ENCODE measurements at regions not wholly inside any gene's neighbourhood (a gene's known extent, or its start where the extent isn't known, plus 50 kb on each side); places are given as distances from the start of the nearest gene placed in this dataset.

DNA sequence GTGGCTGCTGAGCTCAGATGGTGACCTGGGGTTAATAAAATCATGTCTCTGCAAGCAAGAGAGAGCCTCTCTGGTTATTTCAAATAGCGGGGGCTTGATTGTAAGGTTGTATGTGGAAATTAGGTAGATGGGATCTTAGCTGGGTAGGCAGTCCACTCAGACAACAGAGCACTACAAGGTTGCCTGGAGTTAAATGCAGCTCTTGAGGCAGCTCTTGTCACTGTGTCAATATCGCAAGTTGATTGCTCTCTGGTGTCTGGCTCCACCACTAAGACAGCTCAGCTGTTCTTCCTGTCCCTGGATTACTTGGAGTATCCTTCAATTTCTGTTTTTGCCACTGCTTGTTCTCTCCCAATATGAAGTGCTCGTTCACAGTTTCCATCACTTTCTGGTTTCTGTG lies 93.8 kb downstream of the C21orf91 start:
- Histone ChIP-seq H3K27ac (ENCODE audit: low read depth, low read length) (no peak overlapping the region), H3K9me3 (ENCODE audit: control insufficient read depth, low read length) (peaks cover 12% of the 10 kb centered on the region), H3K4me1 (ENCODE audit: control insufficient read depth, insufficient read depth, low read length) (no peaks in the 10 kb centered on the region), H3K9ac (ENCODE audit: extremely low read depth, low read length, poor library complexity, severe bottlenecking) (no peak overlapping the region), H3K36me3 (ENCODE audit: control insufficient read depth, insufficient read depth, low read length) (no peaks in the 10 kb centered on the region), H3K27me3 (ENCODE audit: control insufficient read depth, insufficient read depth, low read length, poor library complexity, severe bottlenecking) (no peaks in the 10 kb centered on the region), H3K4me3 (ENCODE audit: low read length) (no peak overlapping the region)
- 68 to 75% methylated on average over 2 to 3 of the region's 3 CpGs for WGBS, 2 experiments (ENCODE audit: insufficient coverage in 1 of 2, insufficient read length in 1 of 2)
- Mint-ChIP-seq H3K36me3 (ENCODE audit: low read depth) (peaks cover 6% of the 10 kb centered on the region), H3K27ac (no peak overlapping the region), H3K27me3 (ENCODE audit: insufficient read depth) (no peaks in the 10 kb centered on the region), H3K4me1 (peaks cover 2% of the 10 kb centered on the region), H3K4me3 (no peak overlapping the region), H3K9me3 (peaks cover 23% of the 10 kb centered on the region)
- no peak for DNase-seq
- TF ChIP-seq, protein P1, sequence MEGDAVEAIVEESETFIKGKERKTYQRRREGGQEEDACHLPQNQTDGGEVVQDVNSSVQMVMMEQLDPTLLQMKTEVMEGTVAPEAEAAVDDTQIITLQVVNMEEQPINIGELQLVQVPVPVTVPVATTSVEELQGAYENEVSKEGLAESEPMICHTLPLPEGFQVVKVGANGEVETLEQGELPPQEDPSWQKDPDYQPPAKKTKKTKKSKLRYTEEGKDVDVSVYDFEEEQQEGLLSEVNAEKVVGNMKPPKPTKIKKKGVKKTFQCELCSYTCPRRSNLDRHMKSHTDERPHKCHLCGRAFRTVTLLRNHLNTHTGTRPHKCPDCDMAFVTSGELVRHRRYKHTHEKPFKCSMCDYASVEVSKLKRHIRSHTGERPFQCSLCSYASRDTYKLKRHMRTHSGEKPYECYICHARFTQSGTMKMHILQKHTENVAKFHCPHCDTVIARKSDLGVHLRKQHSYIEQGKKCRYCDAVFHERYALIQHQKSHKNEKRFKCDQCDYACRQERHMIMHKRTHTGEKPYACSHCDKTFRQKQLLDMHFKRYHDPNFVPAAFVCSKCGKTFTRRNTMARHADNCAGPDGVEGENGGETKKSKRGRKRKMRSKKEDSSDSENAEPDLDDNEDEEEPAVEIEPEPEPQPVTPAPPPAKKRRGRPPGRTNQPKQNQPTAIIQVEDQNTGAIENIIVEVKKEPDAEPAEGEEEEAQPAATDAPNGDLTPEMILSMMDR (conservative IDR thresholded peaks at IDR 0.05) = no peak

DNA sequence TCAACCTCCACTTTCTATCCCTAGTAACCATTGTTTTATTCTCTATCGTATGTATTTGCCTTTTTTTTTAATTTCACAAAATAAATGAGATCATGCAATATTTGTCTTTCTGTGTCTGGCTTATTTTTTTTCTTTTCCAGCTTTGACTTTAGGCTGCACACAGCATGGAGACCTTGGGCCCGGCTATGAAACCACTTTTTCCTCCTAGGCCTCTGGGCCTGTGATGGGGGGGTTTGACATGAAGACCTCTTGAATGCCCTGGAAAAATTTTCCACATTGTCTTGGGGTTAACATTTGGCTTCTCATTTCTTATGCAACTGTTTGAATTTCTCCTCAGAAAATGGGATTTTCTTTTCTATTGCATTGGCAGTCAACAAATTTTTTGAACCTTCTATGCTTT lies 100.2 kb upstream of the BTG3 start:
- H3K4me3 ChIP-seq (ENCODE audit: low read length) = peak overlapping the region; percentile 52
- no peak overlapping the region for H3K27ac Mint-ChIP-seq
- peaks cover 55% of the 10 kb centered on the region for H3K9me3 Mint-ChIP-seq
- DNase-seq = no peak
- no peaks in the 10 kb centered on the region for H3K27me3 Mint-ChIP-seq (ENCODE audit: insufficient read depth)
- TF ChIP-seq, protein P1 (conservative IDR thresholded peaks at IDR 0.05) = no peak
- no peaks in the 10 kb centered on the region for H3K27me3 ChIP-seq (ENCODE audit: control insufficient read depth, insufficient read depth, low read length, poor library complexity, severe bottlenecking)
- no peak overlapping the region for H3K4me3 Mint-ChIP-seq
- peaks cover 62% of the 10 kb centered on the region for H3K9me3 ChIP-seq (ENCODE audit: control insufficient read depth, low read length)
- no peaks in the 10 kb centered on the region for H3K36me3 Mint-ChIP-seq (ENCODE audit: low read depth)
- WGBS, 2 experiments (ENCODE audit: insufficient coverage in 1 of 2, insufficient read length in 1 of 2) = 86 to 100% methylated on average over 1 to 2 of the region's 2 CpGs
- H3K4me1 Mint-ChIP-seq = no peaks in the 10 kb centered on the region
- H3K4me1 ChIP-seq (ENCODE audit: control insufficient read depth, insufficient read depth, low read length) = no peaks in the 10 kb centered on the region
- no peak overlapping the region for H3K27ac ChIP-seq (ENCODE audit: low read depth, low read length)
- no peaks in the 10 kb centered on the region for H3K36me3 ChIP-seq (ENCODE audit: control insufficient read depth, insufficient read depth, low read length)
- H3K9ac ChIP-seq (ENCODE audit: extremely low read depth, low read length, poor library complexity, severe bottlenecking) = no peak overlapping the region

DNA sequence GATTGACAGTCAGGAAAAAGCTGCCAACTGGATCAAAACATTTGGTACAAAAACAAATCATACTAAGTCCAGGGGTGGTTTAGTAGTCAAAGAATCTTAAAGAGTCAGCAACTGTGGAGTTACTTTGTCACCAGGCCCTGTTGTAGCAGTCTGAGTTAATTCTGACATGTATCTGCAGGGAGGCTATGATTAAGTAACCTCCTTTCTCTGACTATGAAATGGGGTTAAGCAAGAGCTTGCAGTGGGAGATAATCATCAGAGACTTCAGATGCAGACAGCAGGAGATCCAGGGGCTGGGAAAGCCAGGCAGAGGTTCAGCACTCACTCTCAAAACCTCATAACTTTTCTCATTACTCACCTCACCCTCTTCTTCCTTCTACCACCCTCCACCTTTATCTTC lies 99.2 kb upstream of the BTG3 start:
- Mint-ChIP-seq H3K9me3 (peaks cover 53% of the 10 kb centered on the region), H3K4me3 (no peak overlapping the region), H3K4me1 (no peaks in the 10 kb centered on the region), H3K36me3 (ENCODE audit: low read depth) (no peaks in the 10 kb centered on the region), H3K27me3 (ENCODE audit: insufficient read depth) (no peaks in the 10 kb centered on the region), H3K27ac (no peak overlapping the region)
- Histone ChIP-seq H3K9ac (ENCODE audit: extremely low read depth, low read length, poor library complexity, severe bottlenecking) (no peak overlapping the region), H3K9me3 (ENCODE audit: control insufficient read depth, low read length) (peaks cover 61% of the 10 kb centered on the region), H3K4me1 (ENCODE audit: control insufficient read depth, insufficient read depth, low read length) (no peaks in the 10 kb centered on the region), H3K27ac (ENCODE audit: low read depth, low read length) (no peak overlapping the region), H3K36me3 (ENCODE audit: control insufficient read depth, insufficient read depth, low read length) (no peaks in the 10 kb centered on the region), H3K27me3 (ENCODE audit: control insufficient read depth, insufficient read depth, low read length, poor library complexity, severe bottlenecking) (no peaks in the 10 kb centered on the region), H3K4me3 (ENCODE audit: low read length) (no peak overlapping the region)
- TF ChIP-seq, protein P1 (conservative IDR thresholded peaks at IDR 0.05) = no peak
- DNase-seq = no peak

All from endodermal cell (in vitro differentiated cells).